ENCODE measurements at regions not wholly inside any gene's neighbourhood (a gene's known extent, or its start where the extent isn't known, plus 50 kb on each side); places are given as distances from the start of the nearest gene placed in this dataset.

- no peak for TF ChIP-seq CTCF (IDR thresholded peaks at IDR 0.05; ENCODE audit: insufficient read depth, low read length, poor library complexity, severe bottlenecking)
- TF ChIP-seq EZH2phosphoT487 (conservative IDR thresholded peaks at IDR 0.05; ENCODE audit: low read length), result no peak
These were observed 316.5 kb downstream of the MBD2 start for GRCh38 chr18:53907921-53908320.

Measured in SU-DHL-6 (cell line).